ENCODE measurements at regions not wholly inside any gene's neighbourhood (a gene's known extent, or its start where the extent isn't known, plus 50 kb on each side); places are given as distances from the start of the nearest gene placed in this dataset.

GRCh38 chr13:50200988-50201387 lies 185.7 kb downstream of the KCNRG start:
- TF ChIP-seq EZH2 (IDR thresholded peaks at IDR 0.05; ENCODE audit: insufficient read depth, poor library complexity, severe bottlenecking), result no peak
- no peak for TF ChIP-seq EZH2phosphoT487 (IDR thresholded peaks at IDR 0.05; ENCODE audit: insufficient read depth, low read depth)

Measured in GM23248 (cell line).